ENCODE measurements at regions not wholly inside any gene's neighbourhood (a gene's known extent, or its start where the extent isn't known, plus 50 kb on each side); places are given as distances from the start of the nearest gene placed in this dataset.
A peak's percentile ranks its signal among the peaks of the same experiment; 100 is the strongest.

GRCh38 chr5:99721506-99721905 lies 792.7 kb upstream of the CHD1 start:
- H3K9ac ChIP-seq = no peak overlapping the region
- TF ChIP-seq NFIC (IDR thresholded peaks at IDR 0.05; ENCODE audit: borderline replicate concordance) = no peak
- TF ChIP-seq YY1 (IDR thresholded peaks at IDR 0.05; ENCODE audit: low read depth) = no peak
- TF ChIP-seq NRF1 (IDR thresholded peaks at IDR 0.05; ENCODE audit: low read depth, low read length) = no peak
- no peak for TF ChIP-seq CTCF (IDR thresholded peaks at IDR 0.05)
- TF ChIP-seq SIN3A (IDR thresholded peaks at IDR 0.05; ENCODE audit: borderline replicate concordance, low read depth, low read length) = no peak
- H3K9me3 ChIP-seq = no peaks in the 10 kb centered on the region
- no peaks in the 10 kb centered on the region for H3K27me3 ChIP-seq (ENCODE audit: insufficient read depth)
- no peak overlapping the region for H3K4me2 ChIP-seq
- ChIA-PET CTCF (no interaction called here), POLR2A (no interaction called here)
- H3K27ac ChIP-seq (ENCODE audit: low read depth in 2 of 2, low read length in 1 of 2) = no peak overlapping the region
- H3K4me3 ChIP-seq (ENCODE audit: low read depth in 2 of 2, low read length in 1 of 2) = no peak overlapping the region
- no peak for DNase-seq
- H4K20me1 ChIP-seq (ENCODE audit: insufficient read depth) = no peaks in the 10 kb centered on the region
- no peaks in the 10 kb centered on the region for H3F3A ChIP-seq (replicated peaks; ENCODE audit: insufficient read depth)
- no peaks in the 10 kb centered on the region for H3K79me2 ChIP-seq (ENCODE audit: insufficient read depth)
- no peak overlapping the region for H2AFZ ChIP-seq (ENCODE audit: low read depth)
- no peaks in the 10 kb centered on the region for H3K36me3 ChIP-seq (replicated peaks in 1 of 2; ENCODE audit: control insufficient read depth in 1 of 2, insufficient read depth in 2 of 2, low read length in 1 of 2)
- H3K9me2 ChIP-seq = no peaks in the 10 kb centered on the region
- no peaks in the 10 kb centered on the region for H3K4me1 ChIP-seq (ENCODE audit: control insufficient read depth in 1 of 2, insufficient read depth in 2 of 2, low read depth in 1 of 2, low read length in 1 of 2)

- Histone ChIP-seq H3K79me2 (ENCODE audit: insufficient read depth) (no peaks in the 10 kb centered on the region), H3K27me3 (ENCODE audit: insufficient read depth) (no peaks in the 10 kb centered on the region), H3K4me1 (ENCODE audit: control insufficient read depth in 1 of 2, insufficient read depth in 2 of 2, low read depth in 1 of 2, low read length in 1 of 2) (no peaks in the 10 kb centered on the region), H3K9me2 (no peaks in the 10 kb centered on the region), H3K9ac (no peak overlapping the region), H3K4me3 (ENCODE audit: low read depth in 2 of 2, low read length in 1 of 2) (no peak overlapping the region), H3F3A (replicated peaks; ENCODE audit: insufficient read depth) (no peaks in the 10 kb centered on the region), H4K20me1 (ENCODE audit: insufficient read depth) (no peaks in the 10 kb centered on the region), H3K4me2 (no peak overlapping the region), H3K36me3 (replicated peaks in 1 of 2; ENCODE audit: control insufficient read depth in 1 of 2, insufficient read depth in 2 of 2, low read length in 1 of 2) (no peaks in the 10 kb centered on the region), H2AFZ (ENCODE audit: low read depth) (no peak overlapping the region), H3K27ac (ENCODE audit: low read depth in 2 of 2, low read length in 1 of 2) (no peak overlapping the region), H3K9me3 (no peaks in the 10 kb centered on the region)
- ChIA-PET CTCF (no interaction called here), POLR2A (no interaction called here)
- no peak for TF ChIP-seq FOXM1 (IDR thresholded peaks at IDR 0.05; ENCODE audit: low read depth)
- TF ChIP-seq CTCF (IDR thresholded peaks at IDR 0.05) = peak; percentile 36
- no peak for TF ChIP-seq TAF1 (IDR thresholded peaks at IDR 0.05; ENCODE audit: borderline replicate concordance, low read depth, low read length)
- no peak for TF ChIP-seq RFX5 (IDR thresholded peaks at IDR 0.05; ENCODE audit: low read length)
- no peak for TF ChIP-seq REST (IDR thresholded peaks at IDR 0.05; ENCODE audit: low read depth, low read length)
- no peak for TF ChIP-seq EZH2phosphoT487 (IDR thresholded peaks at IDR 0.05; ENCODE audit: borderline replicate concordance, low read depth)
- no peak for TF ChIP-seq RAD21 (IDR thresholded peaks at IDR 0.05; ENCODE audit: low read length)
- TF ChIP-seq MXI1 (IDR thresholded peaks at IDR 0.05; ENCODE audit: low read depth, low read length) = no peak
- 16% methylated on average over 3 of the region's 3 CpGs for WGBS (ENCODE audit: low lambda C conversion rate)
- no peak for DNase-seq
Measured at GRCh38 chr5:99715921-99716320, 787.1 kb upstream of the CHD1 start.

All from SK-N-SH (cell line).